ENCODE measurements at regions not wholly inside any gene's neighbourhood (a gene's known extent, or its start where the extent isn't known, plus 50 kb on each side); places are given as distances from the start of the nearest gene placed in this dataset.

DNA sequence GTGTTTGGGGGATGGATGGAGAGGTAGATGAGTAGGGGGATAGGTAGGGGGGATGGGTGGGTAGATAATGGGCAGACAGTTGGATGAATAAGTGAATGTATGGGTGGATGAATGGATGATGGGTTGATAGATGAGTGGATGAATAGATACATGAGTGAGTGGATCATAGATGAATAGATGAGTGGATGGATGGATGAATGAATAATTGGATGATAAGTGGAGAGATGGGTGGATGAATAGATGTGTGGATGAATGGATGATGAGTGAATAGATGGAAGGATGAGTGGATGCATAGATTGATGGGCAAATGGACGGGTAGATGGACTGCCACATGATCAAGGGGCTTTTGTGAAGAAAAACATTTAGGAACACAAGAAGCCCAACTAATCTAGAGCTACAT, 133.3 kb upstream of the F3 start:
- Mint-ChIP-seq H3K36me3 (ENCODE audit: low read depth, unreplicated experiment) (peaks cover 8% of the 10 kb centered on the region), H3K4me3 (ENCODE audit: unreplicated experiment) (no peak overlapping the region), H3K4me1 (ENCODE audit: low read depth, unreplicated experiment) (peaks cover 29% of the 10 kb centered on the region), H3K27me3 (ENCODE audit: low read depth, unreplicated experiment) (no peaks in the 10 kb centered on the region), H3K9me3 (ENCODE audit: unreplicated experiment) (no peaks in the 10 kb centered on the region), H3K27ac (ENCODE audit: unreplicated experiment) (no peak overlapping the region)
- H3K4me2 ChIP-seq (ENCODE audit: low read length), result peak overlapping the region; percentile 6
- peaks cover 3% of the 10 kb centered on the region for H3K4me1 ChIP-seq (ENCODE audit: insufficient read depth, low read length)
- no peak overlapping the region for H2AFZ ChIP-seq (ENCODE audit: low read depth, low read length)
- no peak overlapping the region for H3K4me3 ChIP-seq (ENCODE audit: insufficient read depth, low read depth, low read length)
- no peaks in the 10 kb centered on the region for H3K9me3 ChIP-seq (ENCODE audit: insufficient read depth, low read depth, low read length)
- H3K27ac ChIP-seq (ENCODE audit: low read depth, low read length), result peak overlapping the region; percentile 12
- no peaks in the 10 kb centered on the region for H3K79me2 ChIP-seq (ENCODE audit: insufficient read depth, low read length)
- no peak overlapping the region for H3K9ac ChIP-seq (ENCODE audit: low read length)
- DNase-seq (ENCODE audit: low read depth) (no peak), FAIRE-seq (no peak)
- no peaks in the 10 kb centered on the region for H3K36me3 ChIP-seq (ENCODE audit: insufficient read depth, low read length)
- H4K20me1 ChIP-seq (ENCODE audit: insufficient read depth, low read length), result no peaks in the 10 kb centered on the region
- no peaks in the 10 kb centered on the region for H3K27me3 ChIP-seq (ENCODE audit: insufficient read depth, low read length)
- TF ChIP-seq, protein P1, sequence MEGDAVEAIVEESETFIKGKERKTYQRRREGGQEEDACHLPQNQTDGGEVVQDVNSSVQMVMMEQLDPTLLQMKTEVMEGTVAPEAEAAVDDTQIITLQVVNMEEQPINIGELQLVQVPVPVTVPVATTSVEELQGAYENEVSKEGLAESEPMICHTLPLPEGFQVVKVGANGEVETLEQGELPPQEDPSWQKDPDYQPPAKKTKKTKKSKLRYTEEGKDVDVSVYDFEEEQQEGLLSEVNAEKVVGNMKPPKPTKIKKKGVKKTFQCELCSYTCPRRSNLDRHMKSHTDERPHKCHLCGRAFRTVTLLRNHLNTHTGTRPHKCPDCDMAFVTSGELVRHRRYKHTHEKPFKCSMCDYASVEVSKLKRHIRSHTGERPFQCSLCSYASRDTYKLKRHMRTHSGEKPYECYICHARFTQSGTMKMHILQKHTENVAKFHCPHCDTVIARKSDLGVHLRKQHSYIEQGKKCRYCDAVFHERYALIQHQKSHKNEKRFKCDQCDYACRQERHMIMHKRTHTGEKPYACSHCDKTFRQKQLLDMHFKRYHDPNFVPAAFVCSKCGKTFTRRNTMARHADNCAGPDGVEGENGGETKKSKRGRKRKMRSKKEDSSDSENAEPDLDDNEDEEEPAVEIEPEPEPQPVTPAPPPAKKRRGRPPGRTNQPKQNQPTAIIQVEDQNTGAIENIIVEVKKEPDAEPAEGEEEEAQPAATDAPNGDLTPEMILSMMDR (IDR thresholded peaks at IDR 0.05; ENCODE audit: insufficient read depth, low read depth, low read length), result no peak
- no peak for TF ChIP-seq EZH2 (IDR thresholded peaks at IDR 0.05; ENCODE audit: insufficient read depth, low read length)

DNA sequence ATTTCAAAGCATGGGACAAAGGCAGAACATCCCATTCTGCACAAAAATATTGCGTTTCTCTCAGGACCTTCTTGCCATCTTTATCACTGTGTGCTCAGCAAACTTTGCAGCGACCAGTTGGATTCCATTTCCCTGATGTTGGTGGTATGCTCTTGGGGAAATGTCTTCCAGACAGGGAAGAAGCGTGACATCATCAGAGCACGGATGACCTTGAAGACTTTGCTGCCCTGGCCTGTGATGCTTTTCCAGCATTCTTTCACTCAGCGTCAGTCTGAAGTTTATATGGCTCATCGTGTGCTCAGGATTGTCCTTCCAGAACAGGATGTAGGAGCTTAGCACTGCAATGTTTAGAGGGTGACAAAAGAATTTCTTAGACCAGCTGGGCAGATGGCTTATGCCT, 131.4 kb upstream of the F3 start:
- peak; percentile 68 for DNase-seq (ENCODE audit: low read depth)
- no peak overlapping the region for H3K4me3 Mint-ChIP-seq (ENCODE audit: unreplicated experiment)
- Histone ChIP-seq H3K4me1 (ENCODE audit: insufficient read depth, low read length) (peaks cover 14% of the 10 kb centered on the region), H3K9ac (ENCODE audit: low read length) (no peak overlapping the region), H3K79me2 (ENCODE audit: insufficient read depth, low read length) (no peaks in the 10 kb centered on the region), H3K36me3 (ENCODE audit: insufficient read depth, low read length) (no peaks in the 10 kb centered on the region), H4K20me1 (ENCODE audit: insufficient read depth, low read length) (no peaks in the 10 kb centered on the region), H3K27ac (ENCODE audit: low read depth, low read length) (peak overlapping the region; percentile 49), H3K9me3 (ENCODE audit: insufficient read depth, low read depth, low read length) (no peaks in the 10 kb centered on the region), H2AFZ (ENCODE audit: low read depth, low read length) (no peak overlapping the region), H3K27me3 (ENCODE audit: insufficient read depth, low read length) (no peaks in the 10 kb centered on the region), H3K4me2 (ENCODE audit: low read length) (no peak overlapping the region), H3K4me3 (ENCODE audit: insufficient read depth, low read depth, low read length) (no peak overlapping the region)
- H3K9me3 Mint-ChIP-seq (ENCODE audit: unreplicated experiment), result no peaks in the 10 kb centered on the region
- TF ChIP-seq, protein P1 (IDR thresholded peaks at IDR 0.05; ENCODE audit: insufficient read depth, low read depth, low read length), result no peak
- no peak for TF ChIP-seq EZH2 (IDR thresholded peaks at IDR 0.05; ENCODE audit: insufficient read depth, low read length)
- FAIRE-seq, result peak; percentile 83
- peaks cover 47% of the 10 kb centered on the region for H3K4me1 Mint-ChIP-seq (ENCODE audit: low read depth, unreplicated experiment)
- H3K36me3 Mint-ChIP-seq (ENCODE audit: low read depth, unreplicated experiment), result peaks cover 5% of the 10 kb centered on the region
- H3K27me3 Mint-ChIP-seq (ENCODE audit: low read depth, unreplicated experiment), result no peaks in the 10 kb centered on the region
- H3K27ac Mint-ChIP-seq (ENCODE audit: unreplicated experiment), result peak overlapping the region; percentile 63

DNA sequence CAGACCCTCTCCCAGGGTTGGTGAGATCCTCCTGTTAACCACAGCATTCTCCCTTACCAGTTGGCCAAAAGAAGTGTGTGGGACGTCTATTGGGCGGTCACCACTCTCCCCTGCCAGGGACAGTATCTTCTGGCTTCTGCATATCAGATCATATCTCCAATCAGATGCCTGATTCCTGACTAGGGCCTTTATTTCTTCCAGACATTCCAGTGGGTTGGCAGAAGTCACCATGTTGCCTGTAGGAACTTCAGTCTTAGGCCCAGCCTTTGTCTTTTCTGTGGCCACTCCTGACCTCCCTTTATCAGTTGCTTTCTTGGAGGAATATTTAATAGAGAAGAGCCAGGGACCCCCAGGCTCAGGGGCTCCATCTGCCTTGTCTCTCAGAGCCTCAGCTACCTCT, 130.4 kb upstream of the F3 start:
- no peaks in the 10 kb centered on the region for H3K27me3 Mint-ChIP-seq (ENCODE audit: low read depth, unreplicated experiment)
- TF ChIP-seq, protein P1 (IDR thresholded peaks at IDR 0.05; ENCODE audit: insufficient read depth, low read depth, low read length), result no peak
- no peak for TF ChIP-seq EZH2 (IDR thresholded peaks at IDR 0.05; ENCODE audit: insufficient read depth, low read length)
- Histone ChIP-seq H3K4me3 (ENCODE audit: insufficient read depth, low read depth, low read length) (no peak overlapping the region), H3K79me2 (ENCODE audit: insufficient read depth, low read length) (no peaks in the 10 kb centered on the region), H3K4me1 (ENCODE audit: insufficient read depth, low read length) (peaks cover 14% of the 10 kb centered on the region), H3K27ac (ENCODE audit: low read depth, low read length) (no peak overlapping the region), H4K20me1 (ENCODE audit: insufficient read depth, low read length) (no peaks in the 10 kb centered on the region), H2AFZ (ENCODE audit: low read depth, low read length) (no peak overlapping the region), H3K9me3 (ENCODE audit: insufficient read depth, low read depth, low read length) (no peaks in the 10 kb centered on the region), H3K27me3 (ENCODE audit: insufficient read depth, low read length) (no peaks in the 10 kb centered on the region), H3K9ac (ENCODE audit: low read length) (no peak overlapping the region), H3K4me2 (ENCODE audit: low read length) (no peak overlapping the region), H3K36me3 (ENCODE audit: insufficient read depth, low read length) (no peaks in the 10 kb centered on the region)
- H3K4me1 Mint-ChIP-seq (ENCODE audit: low read depth, unreplicated experiment), result peaks cover 53% of the 10 kb centered on the region
- H3K9me3 Mint-ChIP-seq (ENCODE audit: unreplicated experiment), result no peaks in the 10 kb centered on the region
- H3K27ac Mint-ChIP-seq (ENCODE audit: unreplicated experiment), result peak overlapping the region; percentile 15
- H3K4me3 Mint-ChIP-seq (ENCODE audit: unreplicated experiment), result no peak overlapping the region
- no peaks in the 10 kb centered on the region for H3K36me3 Mint-ChIP-seq (ENCODE audit: low read depth, unreplicated experiment)
- DNase-seq (ENCODE audit: low read depth) (peak; percentile 67), FAIRE-seq (peak; percentile 37)
